NCI-H146 (cell line): ENCODE measurements at regions not wholly inside any gene's neighbourhood (a gene's known extent, or its start where the extent isn't known, plus 50 kb on each side); places are given as distances from the start of the nearest gene placed in this dataset.

Source experiments
- DNase-seq: peaks from one replicate; lab custom pipeline; 2025; lab: John Stamatoyannopoulos, UW

DNA sequence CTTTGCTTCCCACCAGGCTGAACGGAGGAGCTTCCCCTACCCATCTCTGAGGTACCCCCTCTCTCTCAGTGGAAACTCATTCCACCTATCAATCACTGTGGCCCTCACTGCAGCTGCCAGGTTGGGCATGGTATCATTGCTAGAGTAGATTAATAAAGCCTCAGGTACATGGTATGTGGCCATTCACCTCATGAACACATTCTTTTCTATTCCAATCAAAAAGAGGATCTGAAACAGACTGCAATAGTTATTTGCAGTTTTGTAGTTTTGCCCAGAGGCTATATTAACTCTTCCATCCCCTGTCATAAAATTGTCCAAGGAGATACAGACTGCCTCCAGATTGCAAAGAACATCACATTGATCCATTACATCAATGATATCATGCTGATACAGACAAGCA lies 85.8 kb upstream of the MVB12B start:
- DNase-seq, result no peak

GRCh38 chr9:126248680-126249079 lies 77.9 kb upstream of the MVB12B start:
- DNase-seq, result no peak

DNA sequence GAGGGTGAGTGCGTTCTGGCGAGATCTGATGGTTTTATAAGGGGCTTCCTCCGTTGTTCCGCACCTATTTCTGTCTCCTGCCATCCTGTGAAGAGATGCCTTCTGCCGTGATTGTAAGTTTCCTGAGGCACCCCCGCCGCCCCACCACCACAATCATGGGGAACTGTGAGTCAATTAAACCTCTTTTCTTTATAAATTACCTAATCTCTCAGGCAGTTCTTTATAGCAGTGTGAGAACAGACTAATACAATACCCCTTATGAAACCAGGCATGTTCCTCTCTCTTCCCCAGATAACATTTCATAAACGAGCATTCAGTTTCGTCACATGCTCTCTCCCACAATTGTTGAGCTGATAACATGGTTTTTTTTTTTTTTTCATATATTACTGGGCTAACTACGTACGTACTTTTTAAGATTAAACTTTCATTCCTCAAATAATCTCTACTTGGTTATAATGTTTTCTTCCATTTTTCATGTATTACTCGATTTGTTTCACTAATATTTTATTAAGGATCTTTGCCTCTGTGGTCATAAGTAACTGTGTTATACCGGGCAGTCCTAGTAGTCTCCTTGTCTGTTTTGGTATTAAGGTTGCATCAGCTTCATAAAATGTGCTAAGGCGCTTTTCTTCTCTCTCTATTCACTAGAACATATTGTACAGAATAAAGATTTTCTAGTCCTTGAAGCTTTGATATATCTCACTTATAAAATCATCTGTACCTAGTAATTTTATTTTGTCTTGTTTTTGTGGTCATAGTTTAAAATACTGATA lies 64.9 kb upstream of the MVB12B start:
- no peak for DNase-seq

DNA sequence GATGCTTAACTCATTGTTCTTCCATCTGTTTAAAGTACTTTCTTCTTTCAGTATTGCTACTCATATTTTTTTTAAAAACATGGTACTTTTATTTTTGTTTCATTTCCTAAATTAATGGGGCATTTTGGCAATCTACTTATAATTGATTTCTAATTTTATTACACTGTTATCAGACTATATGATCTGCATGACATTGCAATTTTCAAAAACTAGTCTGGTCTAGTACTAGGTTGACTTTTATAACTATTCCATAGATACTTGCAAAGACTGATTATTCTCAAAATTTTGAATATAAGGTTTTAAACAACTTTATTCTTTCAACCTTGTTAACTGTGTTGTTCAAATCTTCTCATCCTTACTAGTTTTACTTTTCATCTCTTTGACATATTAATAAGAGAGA lies 63.9 kb upstream of the MVB12B start:
- DNase-seq, result no peak

DNA sequence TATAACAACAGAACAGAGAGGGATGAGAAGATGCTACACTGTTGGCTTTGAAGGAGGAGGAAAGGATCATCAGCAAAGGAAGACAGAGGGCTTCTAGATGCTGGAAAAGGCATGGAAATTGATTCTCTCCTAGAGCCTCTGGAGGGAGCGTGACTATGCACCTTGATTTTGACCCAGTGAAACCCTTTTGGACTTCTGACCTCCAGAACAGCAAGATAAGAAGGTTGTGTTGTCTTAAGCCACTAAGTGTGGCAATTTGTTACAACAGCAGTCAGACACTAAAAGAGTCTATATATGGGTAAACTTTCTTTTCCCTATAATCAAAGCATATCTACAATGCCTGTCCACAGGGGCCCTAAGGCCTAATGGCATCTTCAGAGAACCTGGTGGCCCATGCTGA lies 56.1 kb upstream of the MVB12B start:
- DNase-seq, result no peak

DNA sequence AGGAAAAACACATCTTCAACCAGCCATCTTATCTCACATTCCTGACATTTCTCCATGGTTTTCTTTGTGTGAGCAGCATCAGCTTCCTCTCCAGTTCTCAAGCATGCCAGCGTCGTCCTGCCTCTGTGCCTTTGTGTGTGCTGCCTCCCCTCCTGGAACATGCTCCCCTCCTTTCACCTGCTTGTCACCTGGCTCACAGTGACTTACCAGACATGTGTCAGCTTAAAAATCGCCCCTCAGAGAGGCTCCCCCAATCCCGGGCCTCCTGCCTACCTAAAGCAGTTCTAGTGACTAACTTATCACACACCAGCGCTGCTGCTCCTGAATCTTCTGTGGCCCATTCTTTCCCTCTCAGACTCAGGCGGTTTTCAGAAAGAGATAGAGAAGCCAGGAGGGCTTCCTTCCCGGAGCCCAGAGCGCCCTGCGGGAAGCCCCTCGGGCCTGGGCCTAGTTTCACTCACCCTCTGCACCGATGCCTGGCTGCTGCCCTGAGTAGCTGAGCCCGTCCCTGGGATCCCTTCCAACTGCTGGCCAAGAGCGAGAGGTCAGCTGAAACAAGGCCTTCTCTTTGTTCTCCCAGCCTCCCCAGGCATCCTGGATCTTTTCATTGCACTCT lies 51.1 kb upstream of the MVB12B start:
- DNase-seq, result no peak

GRCh38 chr9:126276056-126276728 lies 50.4 kb upstream of the MVB12B start:
- DNase-seq, result no peak
